ENCODE measurements at regions not wholly inside any gene's neighbourhood (a gene's known extent, or its start where the extent isn't known, plus 50 kb on each side); places are given as distances from the start of the nearest gene placed in this dataset.

GRCh38 chr14:106318700-106319099, 792.3 kb downstream of the TMEM121 start:
- TF ChIP-seq FOSL1 (IDR thresholded peaks at IDR 0.05; ENCODE audit: insufficient read depth, low read depth, low read length): no peak
- TF ChIP-seq CTCF (IDR thresholded peaks at IDR 0.05; ENCODE audit: control extremely low read depth in 1 of 3, insufficient read depth in 1 of 3, low read depth in 1 of 3, low read length in 3 of 3): no peak
- no peak for TF ChIP-seq CEBPB (IDR thresholded peaks at IDR 0.05; ENCODE audit: low read depth, low read length)
- TF ChIP-seq TCF12 (IDR thresholded peaks at IDR 0.05; ENCODE audit: low read depth, low read length): no peak
- TF ChIP-seq ATF2 (IDR thresholded peaks at IDR 0.05; ENCODE audit: low read length): no peak
- TF ChIP-seq POLR2A (IDR thresholded peaks at IDR 0.05; ENCODE audit: control extremely low read depth in 1 of 2, low read depth in 2 of 2, low read length in 2 of 2): no peak
- no peak for TF ChIP-seq MAX (IDR thresholded peaks at IDR 0.05)
- no peak for TF ChIP-seq USF2 (IDR thresholded peaks at IDR 0.05; ENCODE audit: low read length)
- TF ChIP-seq POLR2AphosphoS5 (IDR thresholded peaks at IDR 0.05; ENCODE audit: low read depth, low read length): no peak
- TF ChIP-seq CREB1 (IDR thresholded peaks at IDR 0.05): no peak
- no peak for TF ChIP-seq SIRT6 (IDR thresholded peaks at IDR 0.05; ENCODE audit: low read length)
- TF ChIP-seq RNF2 (IDR thresholded peaks at IDR 0.05; ENCODE audit: borderline replicate concordance, low read depth, low read length, missing control alignments, poor library complexity, severe bottlenecking): no peak
- no peak for TF ChIP-seq YY1 (IDR thresholded peaks at IDR 0.05; ENCODE audit: low read depth, low read length)

All from H1 (cell line).